Heart right ventricle (tissue), 16 donors: ENCODE measurements at regions not wholly inside any gene's neighbourhood (a gene's known extent, or its start where the extent isn't known, plus 50 kb on each side); places are given as distances from the start of the nearest gene placed in this dataset.

Experiments
- ATAC-seq, 8 donors: fragments of 200-7000 bp; cut with Tn5 transposase; one replicate each; pipeline ENCODE4 v1.9.1; 2020; ENCODE audit warnings: mild to moderate bottlenecking in 8 of 8, moderate library complexity in 8 of 8, moderate number of reproducible peaks in 1 of 8
- DNase-seq, 2 donors: peaks; one replicate each; pipeline ENCODE4 v3.0.0-alpha.2; 2020
- H3K27ac ChIP-seq, 10 donors: fragments of 200-600 bp; sonication (generic) in 2 of 10; one replicate each; pipeline versions ENCODE4 v1.5.0 to v1.8.0; 2020 to 2022; ENCODE audit warnings: mild to moderate bottlenecking in 3 of 10
- H3K27me3 ChIP-seq, 7 donors: fragments of 200-600 bp; one replicate each; pipeline ENCODE4 v1.8.0; 2021 to 2022; ENCODE audit warnings: mild to moderate bottlenecking in 2 of 7
- H3K36me3 ChIP-seq, 9 donors: fragments of 200-600 bp; sonication (generic) in 1 of 9; one replicate each; pipeline versions ENCODE4 v1.5.0 to v1.8.0; 2020 to 2022; ENCODE audit warnings: mild to moderate bottlenecking in 2 of 9
- H3K4me1 ChIP-seq, 9 donors: fragments of 200-600 bp; sonication (generic) in 1 of 9; one replicate each; pipeline versions ENCODE4 v1.5.0 to v1.8.0; 2020 to 2022; ENCODE audit warnings: mild to moderate bottlenecking in 4 of 9
- H3K4me3 ChIP-seq, 10 donors: fragments of 200-600 bp; sonication (generic) in 2 of 10; one replicate each; pipeline versions ENCODE4 v1.5.0 to v1.8.0; 2020 to 2022; ENCODE audit warnings: mild to moderate bottlenecking in 7 of 10, moderate library complexity in 2 of 10
- H3K9me3 ChIP-seq, 11 donors: fragments of 200-600 bp in 10 of 11; sonication (generic) in 2 of 11; one replicate each; pipeline versions ENCODE4 v1.5.0 to v1.8.0; 2013 to 2022; ENCODE audit warnings: mild to moderate bottlenecking in 2 of 11, control low read depth in 1 of 11, moderate library complexity in 1 of 11
- CTCF ChIP-seq, 9 donors: fragments of 200-600 bp; sonication (generic) in 2 of 9; IDR thresholded peaks; one replicate each; pipeline versions ENCODE4 v1.5.0 to v1.8.0; 2021 to 2022; ENCODE audit warnings: antibody characterized with exemption in 9 of 9, mild to moderate bottlenecking in 5 of 9, moderate library complexity in 1 of 9
- WGBS, 2 donors: extraction: QIAGEN DNeasy Blood & Tissue Kit; methylation state at CpG; one replicate each; pipeline ENCODE4 v1.1.7; 2013; ENCODE audit warnings: inconsistent platforms in 1 of 2; 5-methylcytosine and 5-hydroxymethylcytosine counted together
- intact Hi-C, 10 donors: fragments of 100-400 bp; cut with DNase I; formaldehyde crosslinking; loops; one replicate each; pipeline versions ENCODE4 v1.11.1 to v1.14.2; 2022
- donor health status: Arrhythmogenic right ventricular cardiomyopathy.
- donor health status: ischemic (EF 13 %, LVEDD 7.1; RV severe dilation, severe dysfunction).
- donor health status: healthy with polysubstance abuse.
- donor health status: DM: no; HTN: yes; CAD: no.
- donor health status: DM: no; HTN: no; CAD: no.
- donor health status: ischemic (EF 25% LVEDD 6.9; RV normal size, moderate dysfunction).
- donor health status: ischemic (EF 25% LVEDD 5.7; RV mildly dilated, moderate dysfunction).
- donor health status: healthy.
- donor health status: DM: yes; HTN: yes; CAD: no.
- donor health status: Ischemic cardiomyopathy.
- donor health status: ischemic (EF 35%, LVEDD 5.7; RV mildly dilated, moderate dysfunction).
- donor health status: nonischemic (EF 11% LVEDD 7.7; RV severe dilation, severe dysfunction).
- donor health status: DM: yes; HTN: yes; CAD: no.
- donor health status: PGD.
- donor health status: ischemic (EF 29% LVEDD 5.4; RV normal size, mild dysfunction).
- donor health status: nonischemic (EF 23%, LVEDD 6.1; RV moderate dilation, normal function).

GRCh38 chr15:97679106-97679688 is 281.3 kb upstream of the ARRDC4 start:
- no peak overlapping the region for H3K4me3 ChIP-seq
- intact Hi-C loops, result no loop called here
- no peak for TF ChIP-seq CTCF (IDR thresholded peaks at IDR 0.05)
- no peaks in the 10 kb centered on the region for H3K27me3 ChIP-seq
- no peak overlapping the region for H3K27ac ChIP-seq
- 49 to 62% methylated on average over 6 of the region's 6 CpGs for WGBS, 2 donors
- no peaks in the 10 kb centered on the region for H3K4me1 ChIP-seq
- H3K9me3 ChIP-seq, result peaks cover 0 to 8% (median 0%) of the 10 kb centered on the region in 11 donors
- DNase-seq, result no peak
- no peaks in the 10 kb centered on the region for H3K36me3 ChIP-seq
- ATAC-seq, result no peak

GRCh38 chr15:97680606-97681220 is 279.8 kb upstream of the ARRDC4 start:
- H3K4me1 ChIP-seq, result no peaks in the 10 kb centered on the region
- no peaks in the 10 kb centered on the region for H3K27me3 ChIP-seq
- DNase-seq (no peak), ATAC-seq (no peak)
- no peak for TF ChIP-seq CTCF (IDR thresholded peaks at IDR 0.05)
- H3K27ac ChIP-seq, result no peak overlapping the region
- H3K9me3 ChIP-seq, result no peaks in the 10 kb centered on the region
- WGBS, 2 donors, result 77 to 78% methylated on average over 5 of the region's 5 CpGs
- H3K36me3 ChIP-seq, result no peaks in the 10 kb centered on the region
- intact Hi-C loops, result no loop called here
- no peak overlapping the region for H3K4me3 ChIP-seq

GRCh38 chr15:97683831-97684230 is 276.7 kb upstream of the ARRDC4 start:
- ATAC-seq, result no peak
- H3K4me1 ChIP-seq, result no peaks in the 10 kb centered on the region
- H3K27me3 ChIP-seq, result no peaks in the 10 kb centered on the region
- TF ChIP-seq CTCF (IDR thresholded peaks at IDR 0.05), result no peak
- no peaks in the 10 kb centered on the region for H3K36me3 ChIP-seq
- no peak overlapping the region for H3K4me3 ChIP-seq
- intact Hi-C loops, result no loop called here
- H3K27ac ChIP-seq, result no peak overlapping the region
- 51 to 72% methylated on average over 3 of the region's 3 CpGs for WGBS, 2 donors
- H3K9me3 ChIP-seq, result no peaks in the 10 kb centered on the region
- no peak for DNase-seq

- H3K4me1 ChIP-seq, result no peaks in the 10 kb centered on the region
- DNase-seq (no peak), ATAC-seq (no peak)
- no peaks in the 10 kb centered on the region for H3K9me3 ChIP-seq
- H3K4me3 ChIP-seq, result no peak overlapping the region
- H3K36me3 ChIP-seq, result no peaks in the 10 kb centered on the region
- no peak overlapping the region for H3K27ac ChIP-seq
- no peak for TF ChIP-seq CTCF (IDR thresholded peaks at IDR 0.05)
- no peaks in the 10 kb centered on the region for H3K27me3 ChIP-seq
- intact Hi-C loops, result no loop called here
- 39 to 45% methylated on average over 6 of the region's 6 CpGs for WGBS, 2 donors
These were observed 276.3 kb upstream of the ARRDC4 start for GRCh38 chr15:97684249-97684648.
